ENCODE measurements at regions not wholly inside any gene's neighbourhood (a gene's known extent, or its start where the extent isn't known, plus 50 kb on each side); places are given as distances from the start of the nearest gene placed in this dataset.

DNA sequence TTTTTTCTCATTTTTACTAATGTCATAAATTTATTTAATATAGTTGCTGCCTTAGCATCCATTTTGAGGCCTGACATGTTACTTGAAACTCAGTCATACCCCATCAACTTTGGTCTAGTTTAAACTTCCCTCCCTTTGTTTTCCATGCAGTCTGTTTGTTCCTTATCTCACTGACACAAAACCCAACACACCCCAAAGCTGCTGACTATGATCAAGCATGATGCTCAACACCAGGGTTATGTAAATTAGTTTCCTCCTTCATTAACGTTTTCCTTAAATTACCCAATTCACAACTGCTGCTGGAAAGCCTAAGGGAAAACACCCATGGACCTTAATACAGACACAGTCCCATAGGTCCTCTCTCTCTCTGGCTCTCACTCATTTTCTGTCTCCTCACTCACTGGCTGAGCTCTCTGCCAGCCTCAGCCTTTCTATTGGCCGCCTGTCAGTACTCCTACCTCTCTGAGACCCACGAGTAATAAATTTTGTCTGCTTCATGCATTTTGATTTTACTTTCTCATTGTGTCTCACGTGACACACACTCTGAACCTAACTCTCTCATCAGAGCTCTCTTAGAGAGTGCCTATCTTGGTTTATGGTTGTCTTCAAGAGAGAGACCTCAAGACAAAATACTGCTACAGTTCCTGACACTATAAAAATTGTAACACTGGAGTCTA is 904.5 kb downstream of the C6orf118 start (continued):
- TF ChIP-seq TEAD4 (IDR thresholded peaks at IDR 0.05; ENCODE audit: low read length): peak; percentile 46
- no peak for TF ChIP-seq TEAD4 (CRISPR knock-in tag; IDR thresholded peaks at IDR 0.05; ENCODE audit: borderline replicate concordance)
- TF ChIP-seq, protein P1, sequence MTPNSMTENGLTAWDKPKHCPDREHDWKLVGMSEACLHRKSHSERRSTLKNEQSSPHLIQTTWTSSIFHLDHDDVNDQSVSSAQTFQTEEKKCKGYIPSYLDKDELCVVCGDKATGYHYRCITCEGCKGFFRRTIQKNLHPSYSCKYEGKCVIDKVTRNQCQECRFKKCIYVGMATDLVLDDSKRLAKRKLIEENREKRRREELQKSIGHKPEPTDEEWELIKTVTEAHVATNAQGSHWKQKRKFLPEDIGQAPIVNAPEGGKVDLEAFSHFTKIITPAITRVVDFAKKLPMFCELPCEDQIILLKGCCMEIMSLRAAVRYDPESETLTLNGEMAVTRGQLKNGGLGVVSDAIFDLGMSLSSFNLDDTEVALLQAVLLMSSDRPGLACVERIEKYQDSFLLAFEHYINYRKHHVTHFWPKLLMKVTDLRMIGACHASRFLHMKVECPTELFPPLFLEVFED (CRISPR knock-in tag; conservative IDR thresholded peaks at IDR 0.05): no peak
- TF ChIP-seq CBFA2T2 (conservative IDR thresholded peaks at IDR 0.05): peak; percentile 24; the same call in 1 of the 2 replicates
- TF ChIP-seq OTX1 (CRISPR knock-in tag; IDR thresholded peaks at IDR 0.05): no peak
- 0 out of 2 replicates have a peak, but pooled peaks have one; percentile 19 for TF ChIP-seq DMBX1 (CRISPR knock-in tag; IDR thresholded peaks at IDR 0.05; ENCODE audit: borderline replicate concordance)
- peak; percentile 4 for TF ChIP-seq NFYB (IDR thresholded peaks at IDR 0.05; ENCODE audit: extremely low read depth, insufficient read length)
- peak; percentile 70 for TF ChIP-seq MEIS2 (IDR thresholded peaks at IDR 0.05; ENCODE audit: partially characterized antibody)
- TF ChIP-seq RAD51 (IDR thresholded peaks at IDR 0.05; ENCODE audit: borderline replicate concordance, low read depth): peak; percentile 67; the same call in 1 of the 2 replicates
- peak; percentile 27; the same call in 1 of the 2 replicates for TF ChIP-seq FOSL1 (tag; conservative IDR thresholded peaks at IDR 0.05)
- TF ChIP-seq EP300 (IDR thresholded peaks at IDR 0.05; ENCODE audit: low read length): 0 out of 2 replicates have a peak, but pooled peaks have one; percentile 6
- TF ChIP-seq NR2C1 (IDR thresholded peaks at IDR 0.05): no peak
- TF ChIP-seq NR2C1 (tag; IDR thresholded peaks at IDR 0.05): no peak
- TF ChIP-seq SOX6 (IDR thresholded peaks at IDR 0.05): peak; percentile 58
- TF ChIP-seq PBX2 (CRISPR knock-in tag; IDR thresholded peaks at IDR 0.05; ENCODE audit: low read depth): no peak
- TF ChIP-seq PBX2 (tag; conservative IDR thresholded peaks at IDR 0.05; ENCODE audit: low read depth): peak; percentile 66
- peak; percentile 60; the same call in 1 of the 2 replicates for TF ChIP-seq TOE1 (IDR thresholded peaks at IDR 0.05; ENCODE audit: borderline replicate concordance)
- TF ChIP-seq TOE1 (CRISPR knock-in tag; IDR thresholded peaks at IDR 0.05; ENCODE audit: borderline replicate concordance, low read depth): no peak
- TF ChIP-seq TAL1 (IDR thresholded peaks at IDR 0.05): peak; percentile 20; the same call in 1 of the 2 replicates
- TF ChIP-seq, protein P2, sequence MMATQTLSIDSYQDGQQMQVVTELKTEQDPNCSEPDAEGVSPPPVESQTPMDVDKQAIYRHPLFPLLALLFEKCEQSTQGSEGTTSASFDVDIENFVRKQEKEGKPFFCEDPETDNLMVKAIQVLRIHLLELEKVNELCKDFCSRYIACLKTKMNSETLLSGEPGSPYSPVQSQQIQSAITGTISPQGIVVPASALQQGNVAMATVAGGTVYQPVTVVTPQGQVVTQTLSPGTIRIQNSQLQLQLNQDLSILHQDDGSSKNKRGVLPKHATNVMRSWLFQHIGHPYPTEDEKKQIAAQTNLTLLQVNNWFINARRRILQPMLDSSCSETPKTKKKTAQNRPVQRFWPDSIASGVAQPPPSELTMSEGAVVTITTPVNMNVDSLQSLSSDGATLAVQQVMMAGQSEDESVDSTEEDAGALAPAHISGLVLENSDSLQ (IDR thresholded peaks at IDR 0.05): peak; percentile 69; the same call in 1 of the 2 replicates
- TF ChIP-seq BHLHE40 (IDR thresholded peaks at IDR 0.05; ENCODE audit: low read length): peak; percentile 29; the same call in 1 of the 2 replicates
- peak; percentile 21; the same call in 1 of the 2 replicates for TF ChIP-seq USF2 (CRISPR knock-in tag; IDR thresholded peaks at IDR 0.05)
- TF ChIP-seq KHSRP (IDR thresholded peaks at IDR 0.05): no peak
- no peak for TF ChIP-seq ZNF780A (CRISPR knock-in tag; IDR thresholded peaks at IDR 0.05)
- TF ChIP-seq FOXP1 (CRISPR knock-in tag; IDR thresholded peaks at IDR 0.05): no peak

All from K562 (cell line).